GM12878 (cell line): ENCODE measurements at regions not wholly inside any gene's neighbourhood (a gene's known extent, or its start where the extent isn't known, plus 50 kb on each side); places are given as distances from the start of the nearest gene placed in this dataset.

Experiments used
- CHD2 ChIP-seq: IDR thresholded peaks from 2 replicates; pipeline ENCODE4 v1.6.1; 2011; ENCODE audit warnings: low read depth, low read length, improper control_type of control experiment, borderline replicate concordance
- EP300 ChIP-seq, 2 experiments: fragments of 150-350 bp in 1 of 2; IDR thresholded peaks; 2 replicates each; pipeline ENCODE4 v1.6.1; 2011 to 2012; ENCODE audit warnings: low read depth in 2 of 2, low read length in 2 of 2, borderline replicate concordance in 1 of 2, improper control_type of control experiment in 1 of 2, inconsistent platforms in 1 of 2; ENCODE audit not compliant: control insufficient read depth in 1 of 2
- EZH2 ChIP-seq: IDR thresholded peaks from 2 replicates; pipeline ENCODE4 v1.6.1; 2012; ENCODE audit warnings: low read depth, mild to moderate bottlenecking, control low read depth, inconsistent platforms, low read length, borderline replicate concordance; ENCODE audit not compliant: control insufficient read depth
- FOXK2 ChIP-seq: fragments of 450-650 bp; IDR thresholded peaks from 2 replicates; pipeline ENCODE4 v1.6.1; 2017; ENCODE audit warnings: mild to moderate bottlenecking, moderate library complexity
- IKZF1 ChIP-seq: fragments of 450-650 bp; conservative IDR thresholded peaks from 2 replicates; pipeline ENCODE4 v1.6.1; 2017; ENCODE audit warnings: antibody characterized with exemption, mild to moderate bottlenecking
- JUND ChIP-seq: IDR thresholded peaks from 2 replicates; pipeline ENCODE4 v1.6.1; 2012; ENCODE audit warnings: low read depth, mild to moderate bottlenecking, low read length, improper control_type of control experiment, moderate library complexity
- KDM1A ChIP-seq: fragments of 200-600 bp; sonication (generic); IDR thresholded peaks from 2 replicates; pipeline ENCODE4 v1.6.1; 2016; ENCODE audit warnings: borderline replicate concordance
- NFXL1 ChIP-seq: fragments of 450-650 bp; IDR thresholded peaks from 2 replicates; pipeline ENCODE4 v1.6.1; 2017; ENCODE audit warnings: antibody characterized with exemption, mild to moderate bottlenecking, borderline replicate concordance
- PAX5 ChIP-seq: IDR thresholded peaks from 2 replicates; pipeline ENCODE4 v1.6.1; 2011; ENCODE audit warnings: low read depth, low read length, borderline replicate concordance
- POLR2A ChIP-seq: IDR thresholded peaks from 2 replicates; pipeline ENCODE4 v1.6.1; 2011; ENCODE audit warnings: low read depth, mild to moderate bottlenecking, low read length
- RB1 ChIP-seq: fragments of 450-650 bp; formaldehyde crosslinking; IDR thresholded peaks from 2 replicates; pipeline ENCODE4 v1.6.1; 2017; ENCODE audit warnings: mild to moderate bottlenecking, borderline replicate concordance
- RCOR1 ChIP-seq: conservative IDR thresholded peaks from 2 replicates; pipeline ENCODE4 v1.6.1; 2012; ENCODE audit warnings: low read depth, low read length, improper control_type of control experiment
- RFX5 ChIP-seq: IDR thresholded peaks from 2 replicates; pipeline ENCODE4 v1.6.1; 2011; ENCODE audit warnings: low read depth, low read length, improper control_type of control experiment
- SMARCA5 ChIP-seq: fragments of 450-650 bp; IDR thresholded peaks from 2 replicates; pipeline ENCODE4 v1.6.1; 2017; ENCODE audit warnings: mild to moderate bottlenecking
- TARDBP ChIP-seq: IDR thresholded peaks from 2 replicates; pipeline ENCODE4 v1.6.1; 2016; ENCODE audit warnings: borderline replicate concordance
- TCF12 ChIP-seq: IDR thresholded peaks from 2 replicates; pipeline ENCODE4 v1.6.1; 2011; ENCODE audit warnings: low read depth, mild to moderate bottlenecking, low read length
- TCF3 ChIP-seq: IDR thresholded peaks from 2 replicates; pipeline ENCODE4 v1.6.1; 2012; ENCODE audit warnings: low read depth, mild to moderate bottlenecking, low read length, borderline replicate concordance; ENCODE audit not compliant: insufficient read depth
- WRNIP1 ChIP-seq: IDR thresholded peaks from 2 replicates; pipeline ENCODE4 v1.6.1; 2011; ENCODE audit warnings: low read depth, low read length, improper control_type of control experiment, borderline replicate concordance
- YY1 ChIP-seq: IDR thresholded peaks from 2 replicates; pipeline ENCODE4 v1.6.1; 2011; ENCODE audit warnings: low read depth, mild to moderate bottlenecking, low read length
- ZNF24 ChIP-seq: fragments of 450-650 bp; IDR thresholded peaks from 2 replicates; pipeline ENCODE4 v1.6.1; 2017; ENCODE audit warnings: antibody characterized with exemption, mild to moderate bottlenecking
- ZNF274 ChIP-seq: IDR thresholded peaks from one replicate; pipeline ENCODE4 v1.8.0; 2011; ENCODE audit not compliant: insufficient read length, insufficient read depth
- TF ChIP-seq, protein P1 (sequence below): fragments of 450-650 bp; IDR thresholded peaks from 2 replicates; pipeline ENCODE4 v1.6.1; 2018; ENCODE audit warnings: borderline replicate concordance, mild to moderate bottlenecking; ENCODE audit not compliant: partially characterized antibody
- TF ChIP-seq, protein P2 (sequence below): IDR thresholded peaks from 2 replicates; pipeline ENCODE4 v1.6.1; 2011; ENCODE audit warnings: borderline replicate concordance, low read depth, mild to moderate bottlenecking, moderate library complexity, low read length; ENCODE audit not compliant: insufficient read depth, poor library complexity, severe bottlenecking
- TF ChIP-seq, protein P3 (sequence below): IDR thresholded peaks from 2 replicates; pipeline ENCODE4 v1.6.1; 2011; ENCODE audit warnings: low read depth, mild to moderate bottlenecking, low read length, moderate library complexity, borderline replicate concordance; ENCODE audit errors: extremely low read depth

DNA sequence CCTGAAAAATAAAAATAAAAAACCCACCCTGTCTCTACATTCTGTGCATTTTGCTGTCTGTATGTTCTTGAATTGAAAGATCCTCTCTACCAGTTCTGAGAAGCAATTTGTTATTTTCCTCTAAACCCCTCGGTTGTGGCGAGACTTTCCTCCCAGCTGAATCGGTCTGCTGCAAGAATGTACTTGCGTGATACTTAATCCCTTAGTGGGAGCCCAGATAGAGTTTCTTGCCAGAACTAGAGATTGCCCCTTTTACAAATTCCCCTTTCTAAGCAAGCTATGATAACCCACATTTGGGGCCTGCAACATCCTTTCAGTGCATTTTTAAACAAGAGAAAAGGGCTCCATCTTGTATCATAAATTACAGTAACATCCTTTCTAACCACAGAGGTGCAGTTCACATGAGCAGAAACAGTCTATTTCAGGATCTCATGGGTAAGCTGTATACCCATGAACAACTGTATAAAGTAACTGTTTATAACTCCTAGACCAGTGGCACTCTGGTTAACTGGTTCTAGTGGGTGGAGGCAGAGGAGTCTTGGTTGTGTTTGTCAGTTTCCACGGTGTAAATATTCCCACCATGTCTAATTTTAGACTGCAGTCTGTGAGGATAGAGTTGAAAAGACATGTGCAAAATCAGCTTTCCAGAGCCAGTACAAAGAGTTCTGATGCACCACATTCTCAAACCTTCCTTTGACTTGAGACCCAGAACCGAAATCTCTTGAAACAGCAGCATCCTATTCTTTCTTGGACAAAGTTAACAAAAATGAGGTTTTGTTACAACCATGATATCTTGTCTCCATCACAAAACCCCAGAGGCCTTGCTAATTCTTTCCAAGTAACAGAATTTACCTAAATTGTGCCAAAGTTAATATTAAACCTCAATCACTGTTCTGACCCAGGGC, 113.1 kb upstream of the ZNF217 start (continued):
- TF ChIP-seq NFXL1 (no peak; the same call in none of the 2 replicates), TCF12 (no peak), FOXK2 (no peak), IKZF1 (peak; percentile 17; the same call in 1 of the 2 replicates), KDM1A (no peak), ZNF274 (no peak), RFX5 (no peak), ZNF24 (no peak), RCOR1 (0 out of 2 replicates have a peak, but pooled peaks have one; percentile 32), WRNIP1 (no peak), SMARCA5 (no peak), TCF3 (no peak), CHD2 (peak; percentile 49; the same call in 1 of the 2 replicates), YY1 (peak; percentile 70; the same call in 1 of the 2 replicates), JUND (no peak), RB1 (0 out of 2 replicates have a peak, but pooled peaks have one; percentile 37), POLR2A (no peak), TARDBP (no peak), EZH2 (no peak), EP300 (IDR thresholded peaks at IDR 0.05; ENCODE audit: borderline replicate concordance in 1 of 2, control insufficient read depth in 1 of 2, low read depth in 2 of 2, low read length in 2 of 2) (no peak; a peak in 1 of 4 replicates), PAX5 (no peak)
- TF ChIP-seq, protein P1, sequence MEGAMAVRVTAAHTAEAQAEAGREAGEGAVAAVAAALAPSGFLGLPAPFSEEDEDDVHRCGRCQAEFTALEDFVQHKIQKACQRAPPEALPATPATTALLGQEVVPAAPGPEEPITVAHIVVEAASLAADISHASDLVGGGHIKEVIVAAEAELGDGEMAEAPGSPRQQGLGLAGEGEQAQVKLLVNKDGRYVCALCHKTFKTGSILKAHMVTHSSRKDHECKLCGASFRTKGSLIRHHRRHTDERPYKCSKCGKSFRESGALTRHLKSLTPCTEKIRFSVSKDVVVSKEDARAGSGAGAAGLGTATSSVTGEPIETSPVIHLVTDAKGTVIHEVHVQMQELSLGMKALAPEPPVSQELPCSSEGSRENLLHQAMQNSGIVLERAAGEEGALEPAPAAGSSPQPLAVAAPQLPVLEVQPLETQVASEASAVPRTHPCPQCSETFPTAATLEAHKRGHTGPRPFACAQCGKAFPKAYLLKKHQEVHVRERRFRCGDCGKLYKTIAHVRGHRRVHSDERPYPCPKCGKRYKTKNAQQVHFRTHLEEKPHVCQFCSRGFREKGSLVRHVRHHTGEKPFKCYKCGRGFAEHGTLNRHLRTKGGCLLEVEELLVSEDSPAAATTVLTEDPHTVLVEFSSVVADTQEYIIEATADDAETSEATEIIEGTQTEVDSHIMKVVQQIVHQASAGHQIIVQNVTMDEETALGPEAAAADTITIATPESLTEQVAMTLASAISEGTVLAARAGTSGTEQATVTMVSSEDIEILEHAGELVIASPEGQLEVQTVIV = no peak
- TF ChIP-seq, protein P2, sequence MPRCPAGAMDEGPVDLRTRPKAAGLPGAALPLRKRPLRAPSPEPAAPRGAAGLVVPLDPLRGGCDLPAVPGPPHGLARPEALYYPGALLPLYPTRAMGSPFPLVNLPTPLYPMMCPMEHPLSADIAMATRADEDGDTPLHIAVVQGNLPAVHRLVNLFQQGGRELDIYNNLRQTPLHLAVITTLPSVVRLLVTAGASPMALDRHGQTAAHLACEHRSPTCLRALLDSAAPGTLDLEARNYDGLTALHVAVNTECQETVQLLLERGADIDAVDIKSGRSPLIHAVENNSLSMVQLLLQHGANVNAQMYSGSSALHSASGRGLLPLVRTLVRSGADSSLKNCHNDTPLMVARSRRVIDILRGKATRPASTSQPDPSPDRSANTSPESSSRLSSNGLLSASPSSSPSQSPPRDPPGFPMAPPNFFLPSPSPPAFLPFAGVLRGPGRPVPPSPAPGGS = no peak
- TF ChIP-seq, protein P3, sequence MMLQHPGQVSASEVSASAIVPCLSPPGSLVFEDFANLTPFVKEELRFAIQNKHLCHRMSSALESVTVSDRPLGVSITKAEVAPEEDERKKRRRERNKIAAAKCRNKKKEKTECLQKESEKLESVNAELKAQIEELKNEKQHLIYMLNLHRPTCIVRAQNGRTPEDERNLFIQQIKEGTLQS = no peak
